GM21423 (cell line): ENCODE measurements at regions not wholly inside any gene's neighbourhood (a gene's known extent, or its start where the extent isn't known, plus 50 kb on each side); places are given as distances from the start of the nearest gene placed in this dataset.
"Not testable (repeated sequence)": the region's sequence is repeated elsewhere in the genome, so short reads cannot be mapped to it uniquely, and the experiment has no call there.

ENCODE experiments used
- ATAC-seq: cut with Tn5 transposase; IDR thresholded peaks from one replicate; pipeline ENCODE4 v1.9.1; 2021; ENCODE audit warnings: mild to moderate bottlenecking, moderate library complexity; ENCODE audit not compliant: unreplicated experiment

GRCh38 chr14:71553779-71554178 lies 378.4 kb upstream of the RGS6 start:
- no peak for ATAC-seq

GRCh38 chr14:71554323-71554722 lies 377.9 kb upstream of the RGS6 start:
- ATAC-seq = no peak

- peak; percentile 22 for ATAC-seq
Measured at GRCh38 chr14:71554959-71555612, 377.1 kb upstream of the RGS6 start.

- peak; percentile 81 for ATAC-seq
Measured at GRCh38 chr14:71555654-71556559, 376.3 kb upstream of the RGS6 start.

- no peak for ATAC-seq
Measured at GRCh38 chr14:71556730-71557129, 375.5 kb upstream of the RGS6 start.

GRCh38 chr14:71557351-71557750 lies 374.9 kb upstream of the RGS6 start:
- ATAC-seq = no peak

- ATAC-seq = not testable (repeated sequence)
Measured at GRCh38 chr14:71558943-71559342, 373.3 kb upstream of the RGS6 start.

GRCh38 chr14:71560751-71561150 lies 371.5 kb upstream of the RGS6 start:
- ATAC-seq = no peak

- ATAC-seq = no peak
Measured at GRCh38 chr14:71563492-71564153, 368.6 kb upstream of the RGS6 start.

- peak; percentile 81 for ATAC-seq
Measured at GRCh38 chr14:71566276-71566675, 366.0 kb upstream of the RGS6 start.

GRCh38 chr14:71567499-71568133 lies 364.6 kb upstream of the RGS6 start:
- ATAC-seq = not testable (repeated sequence)

GRCh38 chr14:71574976-71575375 lies 357.3 kb upstream of the RGS6 start:
- ATAC-seq = no peak

GRCh38 chr14:71576472-71576871 lies 355.8 kb upstream of the RGS6 start:
- no peak for ATAC-seq

GRCh38 chr14:71579331-71579730 lies 352.9 kb upstream of the RGS6 start:
- no peak for ATAC-seq

- ATAC-seq = no peak
Measured at GRCh38 chr14:71582705-71583104, 349.5 kb upstream of the RGS6 start.

GRCh38 chr14:71583194-71583593 lies 349.0 kb upstream of the RGS6 start:
- ATAC-seq = no peak

GRCh38 chr14:71583705-71584104 lies 348.5 kb upstream of the RGS6 start:
- no peak for ATAC-seq

GRCh38 chr14:71585361-71585760 lies 346.9 kb upstream of the RGS6 start:
- no peak for ATAC-seq

- ATAC-seq = no peak
Measured at GRCh38 chr14:71586131-71586897, 345.9 kb upstream of the RGS6 start.

- no peak for ATAC-seq
Measured at GRCh38 chr14:71588028-71588427, 344.2 kb upstream of the RGS6 start.
